Esophagus muscularis mucosa (tissue), 4 donors: ENCODE measurements at regions not wholly inside any gene's neighbourhood (a gene's known extent, or its start where the extent isn't known, plus 50 kb on each side); places are given as distances from the start of the nearest gene placed in this dataset.

Experiments used
- EP300 ChIP-seq: sonication (generic); formaldehyde crosslinking; IDR thresholded peaks from one replicate; pipeline ENCODE4 v1.6.1; 2017; ENCODE audit warnings: antibody characterized with exemption
- POLR2A ChIP-seq: fragments of 450-650 bp; IDR thresholded peaks from one replicate; pipeline ENCODE4 v1.6.1; 2017; ENCODE audit warnings: antibody characterized with exemption, moderate library complexity, mild to moderate bottlenecking, low read depth
- POLR2AphosphoS5 ChIP-seq, 2 donors: sonication (generic); formaldehyde crosslinking; IDR thresholded peaks; one replicate each; pipeline ENCODE4 v1.6.1; 2017; ENCODE audit warnings: antibody characterized with exemption in 2 of 2
- TF ChIP-seq, protein P1 (sequence below), 3 experiments: fragments of 200-600 bp in 2 of 3; fragments of 450-650 bp in 1 of 3; sonication (generic) in 2 of 3; IDR thresholded peaks; one replicate each; pipeline ENCODE4 v1.5.1; 2017 to 2019; ENCODE audit warnings: antibody characterized with exemption in 3 of 3, mild to moderate bottlenecking in 2 of 3, moderate library complexity in 1 of 3

DNA sequence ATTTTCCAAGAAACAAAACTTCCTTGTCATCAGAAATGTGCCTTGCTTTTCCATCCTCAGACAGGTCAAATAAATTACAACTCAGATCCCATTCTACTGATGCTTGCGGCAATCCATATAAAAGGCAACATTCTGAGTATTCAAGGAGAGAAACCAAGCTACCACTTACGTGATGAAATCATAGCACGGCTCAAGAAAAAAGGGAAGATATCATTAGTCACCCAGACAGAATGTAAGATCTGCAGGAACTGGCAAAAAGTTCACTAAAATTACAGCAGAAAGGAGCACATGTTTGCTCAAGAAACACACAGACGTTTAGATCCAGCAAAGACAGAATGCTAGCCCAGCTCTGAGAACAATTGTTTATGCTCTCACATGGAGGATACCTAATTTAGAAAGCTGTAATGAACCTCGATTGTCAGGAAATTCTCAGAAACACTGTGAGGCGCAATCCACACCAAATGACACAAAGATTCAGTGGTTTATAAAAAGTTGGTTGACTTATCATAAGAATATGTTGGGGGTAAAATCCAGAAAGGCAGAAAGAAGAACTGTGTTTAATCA, 304.2 kb downstream of the ADGRG6 start:
- TF ChIP-seq, protein P1, sequence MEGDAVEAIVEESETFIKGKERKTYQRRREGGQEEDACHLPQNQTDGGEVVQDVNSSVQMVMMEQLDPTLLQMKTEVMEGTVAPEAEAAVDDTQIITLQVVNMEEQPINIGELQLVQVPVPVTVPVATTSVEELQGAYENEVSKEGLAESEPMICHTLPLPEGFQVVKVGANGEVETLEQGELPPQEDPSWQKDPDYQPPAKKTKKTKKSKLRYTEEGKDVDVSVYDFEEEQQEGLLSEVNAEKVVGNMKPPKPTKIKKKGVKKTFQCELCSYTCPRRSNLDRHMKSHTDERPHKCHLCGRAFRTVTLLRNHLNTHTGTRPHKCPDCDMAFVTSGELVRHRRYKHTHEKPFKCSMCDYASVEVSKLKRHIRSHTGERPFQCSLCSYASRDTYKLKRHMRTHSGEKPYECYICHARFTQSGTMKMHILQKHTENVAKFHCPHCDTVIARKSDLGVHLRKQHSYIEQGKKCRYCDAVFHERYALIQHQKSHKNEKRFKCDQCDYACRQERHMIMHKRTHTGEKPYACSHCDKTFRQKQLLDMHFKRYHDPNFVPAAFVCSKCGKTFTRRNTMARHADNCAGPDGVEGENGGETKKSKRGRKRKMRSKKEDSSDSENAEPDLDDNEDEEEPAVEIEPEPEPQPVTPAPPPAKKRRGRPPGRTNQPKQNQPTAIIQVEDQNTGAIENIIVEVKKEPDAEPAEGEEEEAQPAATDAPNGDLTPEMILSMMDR (IDR thresholded peaks at IDR 0.05): no peak
- TF ChIP-seq POLR2A: no peak
- TF ChIP-seq EP300: no peak
- TF ChIP-seq POLR2AphosphoS5 (IDR thresholded peaks at IDR 0.05): no peak
